K562 (cell line): ENCODE measurements at regions not wholly inside any gene's neighbourhood (a gene's known extent, or its start where the extent isn't known, plus 50 kb on each side); places are given as distances from the start of the nearest gene placed in this dataset.

Experiments used
- ATAC-seq: fragments of 200-7000 bp; cut with Tn5 transposase; 3 replicates; pipeline ENCODE4 v1.9.1; 2020; ENCODE audit warnings: moderate library complexity
- BruUV-seq: library from RNA; stranded (reverse); fragments of 400-500 nt; replicated peaks from 2 replicates; lab custom pipeline; 2021; lab: Mats Ljungman, UMichigan
- CTCF ChIA-PET: fragments of 300-600 bp; formaldehyde crosslinking; extraction: SDS; loops from one replicate; lab custom pipeline; 2021; ENCODE audit warnings: low intra/inter-chr PET ratio; lab: Yijun Ruan, JAX
- POLR2A ChIA-PET: fragments of 300-600, 350-650 bp; sonication (Branson Sonifier 250); formaldehyde crosslinking; extraction: SDS; loops from one replicate; lab custom pipeline; 2021; ENCODE audit warnings: antibody characterized with exemption, inconsistent platforms; lab: Yijun Ruan, JAX
- DNase-seq, 4 experiments: peaks; one replicate each; pipeline versions ENCODE4 v3.0.0 to v3.0.0-alpha.2; 2011 to 2018; ENCODE audit warnings: low spot score in 3 of 4, mixed read lengths in 3 of 4; ENCODE audit errors: extremely low read depth in 1 of 4
- FAIRE-seq: peaks from 2 replicates; lab custom pipeline; 2011; peaks lifted over from hg19 to GRCh38; lab: Jason Lieb, UNC
- H2AFZ ChIP-seq: 2 replicates; pipeline ENCODE4 v1.6.0; 2011; ENCODE audit warnings: low read depth, low read length, control low read depth, inconsistent platforms
- H3K27ac ChIP-seq: fragments of 200-600 bp; 3 replicates; pipeline ENCODE4 v1.8.0; 2011; ENCODE audit warnings: low read depth, mild to moderate bottlenecking, control low read depth, inconsistent platforms, low read length, moderate library complexity, mixed read lengths; ENCODE audit errors: extremely low read depth
- H3K27me3 ChIP-seq, 2 experiments: fragments of 300-600 bp in 1 of 2; 2 replicates in 1 of 2; 3 replicates in 1 of 2; pipeline versions ENCODE4 v1.6.0 to v1.8.0; 2011; ENCODE audit warnings: inconsistent platforms in 2 of 2, low read length in 2 of 2, mild to moderate bottlenecking in 1 of 2, mixed read lengths in 1 of 2, moderate library complexity in 1 of 2; ENCODE audit not compliant: control insufficient read depth in 2 of 2, insufficient read depth in 2 of 2
- H3K36me3 ChIP-seq: fragments of 300-600 bp; 3 replicates; pipeline ENCODE4 v1.8.0; 2011; ENCODE audit warnings: mild to moderate bottlenecking, low read length, inconsistent platforms; ENCODE audit not compliant: control insufficient read depth, insufficient read depth
- H3K4me1 ChIP-seq, 2 experiments: fragments of 200-600 bp in 1 of 2; replicated peaks in 1 of 2; 2 replicates in 1 of 2; 3 replicates in 1 of 2; pipeline versions ENCODE4 v1.5.1 to v1.8.0; 2011; ENCODE audit warnings: inconsistent platforms in 2 of 2, low read length in 2 of 2, mild to moderate bottlenecking in 1 of 2, mixed read lengths in 1 of 2, moderate library complexity in 1 of 2; ENCODE audit not compliant: control insufficient read depth in 2 of 2, insufficient read depth in 2 of 2
- H3K4me2 ChIP-seq: 2 replicates; pipeline ENCODE4 v1.6.1; 2011; ENCODE audit warnings: low read length, control low read depth, inconsistent platforms, mixed read lengths; ENCODE audit not compliant: insufficient read depth
- H3K4me3 ChIP-seq: fragments of 200-600 bp; sonication (generic), shearing (Covaris generic); 2 replicates; pipeline ENCODE4 v1.5.1; 2016; ENCODE audit warnings: control low read depth, inconsistent platforms
- H3K79me2 ChIP-seq: fragments of 200-600 bp; 3 replicates; pipeline ENCODE4 v1.8.0; 2011; ENCODE audit warnings: low read length, inconsistent platforms; ENCODE audit not compliant: control insufficient read depth, insufficient read depth
- H3K9ac ChIP-seq, 2 experiments: 2 replicates each; pipeline versions ENCODE4 v1.6.0 to v1.6.1; 2011; ENCODE audit warnings: low read depth in 2 of 2, low read length in 2 of 2, control low read depth in 1 of 2, inconsistent platforms in 1 of 2, mild to moderate bottlenecking in 1 of 2, mixed read lengths in 1 of 2; ENCODE audit not compliant: insufficient read depth in 1 of 2
- H3K9me1 ChIP-seq: one replicate; pipeline ENCODE4 v1.6.0; 2011; ENCODE audit warnings: inconsistent platforms, mild to moderate bottlenecking, low read length, moderate library complexity; ENCODE audit not compliant: control insufficient read depth, insufficient read depth
- H3K9me3 ChIP-seq: replicated peaks from 2 replicates; pipeline ENCODE4 v1.5.1; 2011; ENCODE audit warnings: low read depth, low read length, inconsistent platforms; ENCODE audit not compliant: control insufficient read depth, insufficient read depth
- H4K20me1 ChIP-seq: replicated peaks from 2 replicates; pipeline ENCODE4 v1.6.1; 2011; ENCODE audit warnings: low read length, inconsistent platforms, mixed read lengths; ENCODE audit not compliant: control insufficient read depth, insufficient read depth
- CC2D1A ChIP-seq: fragments of 450-650 bp; IDR thresholded peaks from 2 replicates; pipeline ENCODE4 v1.6.1; 2017; ENCODE audit warnings: mild to moderate bottlenecking
- E2F3 ChIP-seq: fragments of 250-450 bp; sonication (Bioruptor Pico); IDR thresholded peaks from 2 replicates; pipeline ENCODE4 v1.4.0; 2020; ENCODE audit warnings: mild to moderate bottlenecking
- EHMT2 ChIP-seq: fragments of 450-650 bp; IDR thresholded peaks from 2 replicates; pipeline ENCODE4 v1.6.1; 2018; ENCODE audit warnings: antibody characterized with exemption
- EP300 ChIP-seq: IDR thresholded peaks from 2 replicates; pipeline ENCODE4 v1.6.1; 2012; ENCODE audit warnings: low read length, improper control_type of control experiment
- ERF ChIP-seq: fragments of 450-650 bp; formaldehyde crosslinking; IDR thresholded peaks from 2 replicates; pipeline ENCODE4 v1.4.0; 2020; ENCODE audit warnings: mild to moderate bottlenecking, mixed read lengths
- EZH2 ChIP-seq: IDR thresholded peaks from 2 replicates; pipeline ENCODE4 v1.6.1; 2012; ENCODE audit warnings: low read depth, mild to moderate bottlenecking, inconsistent platforms, low read length, borderline replicate concordance
- FOXA1 ChIP-seq: fragments of 450-650 bp; IDR thresholded peaks from 2 replicates; pipeline ENCODE4 v1.6.1; 2016; ENCODE audit warnings: mild to moderate bottlenecking, borderline replicate concordance
- GABPA ChIP-seq: fragments of 200-800 bp; sonication (Bioruptor generic); conservative IDR thresholded peaks from 2 replicates; pipeline ENCODE4 v1.6.1; 2016; ENCODE audit warnings: low read depth, missing genetic modification characterization, missing compliant biosample characterization
- GTF2A2 ChIP-seq: IDR thresholded peaks from 2 replicates; pipeline ENCODE4 v1.6.1; 2016; ENCODE audit warnings: mild to moderate bottlenecking, missing genetic modification characterization, missing compliant biosample characterization
- HNRNPH1 ChIP-seq: fragments of 200-400 bp; formaldehyde crosslinking; optimal IDR thresholded peaks from 2 replicates; pipeline ENCODE3; 2017; ENCODE audit warnings: low read depth, mild to moderate bottlenecking, low read length, moderate library complexity
- LCOR ChIP-seq: sonication (generic); formaldehyde crosslinking; IDR thresholded peaks from 2 replicates; pipeline ENCODE4 v1.8.0; 2022; ENCODE audit warnings: mild to moderate bottlenecking, missing genetic modification reagents
- SIX5 ChIP-seq, 2 experiments: IDR thresholded peaks; 2 replicates each; pipeline ENCODE4 v1.6.1; 2011; ENCODE audit warnings: low read length in 2 of 2, borderline replicate concordance in 1 of 2, low read depth in 1 of 2, mild to moderate bottlenecking in 1 of 2, moderate library complexity in 1 of 2; ENCODE audit not compliant: insufficient read depth in 1 of 2
- SMAD4 ChIP-seq: fragments of 250-450 bp; sonication (Bioruptor Pico); conservative IDR thresholded peaks from 2 replicates; pipeline ENCODE4 v1.8.0; 2021; ENCODE audit warnings: inconsistent platforms, mild to moderate bottlenecking, moderate library complexity
- SMARCA4 ChIP-seq: fragments of 450-650 bp; IDR thresholded peaks from 2 replicates; pipeline ENCODE4 v1.6.1; 2016
- SPI1 ChIP-seq: IDR thresholded peaks from 2 replicates; pipeline ENCODE4 v1.6.1; 2011; ENCODE audit warnings: low read depth, low read length, control low read depth, borderline replicate concordance
- TCF7 ChIP-seq: sonication (generic); IDR thresholded peaks from 2 replicates; pipeline ENCODE4 v1.6.1; 2016; ENCODE audit warnings: antibody characterized with exemption, borderline replicate concordance
- XRCC5 ChIP-seq: fragments of 200-400 bp; formaldehyde crosslinking; IDR thresholded peaks from 2 replicates; pipeline ENCODE4 v1.6.1; 2017; ENCODE audit warnings: low read depth, mild to moderate bottlenecking, low read length
- WGBS: fragments of 100-300 bp; shearing (Covaris generic); methylation state at CpG from one replicate; pipeline ENCODE4 v1.1.6; 2016; ENCODE audit warnings: low coverage, mixed read lengths; ENCODE audit not compliant: insufficient coverage; ENCODE audit errors: missing lambda C conversion rate; 5-methylcytosine and 5-hydroxymethylcytosine counted together
- in situ Hi-C: fragments of 300-500 bp; cut with MboI; formaldehyde crosslinking; loops from 4 replicates; pipeline ENCODE4 v1.15.0; 2018; ENCODE audit warnings: inconsistent platforms, mixed read lengths
- intact Hi-C: fragments of 100-400 bp; cut with micrococcal nuclease; formaldehyde crosslinking; loops from 2 replicates; pipeline ENCODE4 v1.14.2; 2022
- TF ChIP-seq, protein P1 (sequence below): fragments of 450-650 bp; IDR thresholded peaks from 2 replicates; pipeline ENCODE4 v1.6.1; 2017; ENCODE audit warnings: antibody characterized with exemption

DNA sequence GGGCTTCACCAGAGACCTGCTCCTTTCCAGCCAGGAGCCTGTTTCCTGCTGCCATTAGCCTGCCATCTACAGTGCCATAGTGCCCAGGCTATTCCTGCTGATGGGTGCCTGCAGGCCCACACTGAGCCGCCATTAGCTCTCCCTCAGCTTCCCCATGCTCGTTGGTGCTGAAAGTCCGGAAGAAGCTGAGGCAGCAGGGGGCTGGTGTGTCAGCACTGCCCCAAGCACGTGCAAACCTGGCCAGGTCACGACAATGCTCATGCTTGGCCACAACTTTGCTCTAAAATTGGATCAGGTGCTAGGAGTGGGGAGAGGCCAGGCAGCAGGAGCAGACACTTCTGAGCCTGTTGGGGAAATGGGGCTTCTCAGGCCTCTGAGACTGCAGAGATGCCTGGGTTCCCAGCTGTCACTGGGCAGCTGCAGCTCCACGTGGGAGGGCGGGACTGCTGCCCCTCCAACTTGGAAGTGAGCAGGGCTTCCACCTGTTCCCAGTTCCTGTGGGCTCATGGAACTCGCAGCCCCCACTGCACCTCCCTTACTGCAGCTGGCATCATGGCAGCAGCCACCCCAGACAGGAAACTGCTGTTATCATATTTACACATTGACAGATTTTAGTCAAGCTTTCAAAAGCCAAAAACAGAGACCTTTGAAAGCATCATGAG, 913.9 kb downstream of the FSTL5 start:
- CTCF ChIA-PET = no interaction called here
- 0% methylated on average over 1 of the region's 8 CpGs for WGBS
- intact Hi-C loops = no loop called here

More for the DNA sequence above, 913.9 kb downstream of the FSTL5 start:
- DNase-seq (no peak), FAIRE-seq (no peak), ATAC-seq (no peak)
- BruUV-seq = no TSS peak
- Histone ChIP-seq H3K4me3 (no peak overlapping the region), H3K9me3 (no peaks in the 10 kb centered on the region), H3K9ac (no peak overlapping the region), H2AFZ (no peak overlapping the region), H4K20me1 (no peaks in the 10 kb centered on the region), H3K27me3 (no peaks in the 10 kb centered on the region), H3K27ac (no peak overlapping the region), H3K9me1 (no peaks in the 10 kb centered on the region), H3K36me3 (no peaks in the 10 kb centered on the region), H3K79me2 (no peaks in the 10 kb centered on the region), H3K4me1 (no peaks in the 10 kb centered on the region), H3K4me2 (no peak overlapping the region)
- POLR2A ChIA-PET = no interaction called here
- TF ChIP-seq SMAD4 (CRISPR knock-in tag) (no peak), TCF7 (no peak), EP300 (no peak), FOXA1 (no peak), LCOR (CRISPR knock-in tag) (no peak), SPI1 (no peak), ERF (CRISPR knock-in tag) (no peak), HNRNPH1 (no peak), SIX5 (IDR thresholded peaks at IDR 0.05; ENCODE audit: borderline replicate concordance in 1 of 2, insufficient read depth in 1 of 2, low read depth in 1 of 2, low read length in 2 of 2) (no peak), CC2D1A (no peak), E2F3 (CRISPR knock-in tag) (no peak), GTF2A2 (tag) (no peak), EZH2 (no peak), XRCC5 (no peak), SMARCA4 (no peak), EHMT2 (no peak), GABPA (tag) (no peak)
- TF ChIP-seq, protein P1, sequence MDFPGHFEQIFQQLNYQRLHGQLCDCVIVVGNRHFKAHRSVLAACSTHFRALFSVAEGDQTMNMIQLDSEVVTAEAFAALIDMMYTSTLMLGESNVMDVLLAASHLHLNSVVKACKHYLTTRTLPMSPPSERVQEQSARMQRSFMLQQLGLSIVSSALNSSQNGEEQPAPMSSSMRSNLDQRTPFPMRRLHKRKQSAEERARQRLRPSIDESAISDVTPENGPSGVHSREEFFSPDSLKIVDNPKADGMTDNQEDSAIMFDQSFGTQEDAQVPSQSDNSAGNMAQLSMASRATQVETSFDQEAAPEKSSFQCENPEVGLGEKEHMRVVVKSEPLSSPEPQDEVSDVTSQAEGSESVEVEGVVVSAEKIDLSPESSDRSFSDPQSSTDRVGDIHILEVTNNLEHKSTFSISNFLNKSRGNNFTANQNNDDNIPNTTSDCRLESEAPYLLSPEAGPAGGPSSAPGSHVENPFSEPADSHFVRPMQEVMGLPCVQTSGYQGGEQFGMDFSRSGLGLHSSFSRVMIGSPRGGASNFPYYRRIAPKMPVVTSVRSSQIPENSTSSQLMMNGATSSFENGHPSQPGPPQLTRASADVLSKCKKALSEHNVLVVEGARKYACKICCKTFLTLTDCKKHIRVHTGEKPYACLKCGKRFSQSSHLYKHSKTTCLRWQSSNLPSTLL = no peak
- in situ Hi-C loops = no loop called here
